ENCODE measurements at regions not wholly inside any gene's neighbourhood (a gene's known extent, or its start where the extent isn't known, plus 50 kb on each side); places are given as distances from the start of the nearest gene placed in this dataset.

- H3K36me3 ChIP-seq (ENCODE audit: insufficient read depth, low read length) = no peaks in the 10 kb centered on the region
- no peak for ATAC-seq (ENCODE audit: poor library complexity)
Measured at GRCh38 chr4:11929080-11929479, 500.4 kb upstream of the HS3ST1 start.

GRCh38 chr4:11919316-11919715 lies 490.6 kb upstream of the HS3ST1 start:
- Mint-ChIP-seq H3K4me3 (no peak overlapping the region), H3K27ac (no peak overlapping the region), H3K9me3 (no peaks in the 10 kb centered on the region), H3K27me3 (no peaks in the 10 kb centered on the region), H3K36me3 (ENCODE audit: low read depth) (no peaks in the 10 kb centered on the region), H3K4me1 (ENCODE audit: low read depth) (no peaks in the 10 kb centered on the region)
- no peak overlapping the region for H3K4me3 ChIP-seq (ENCODE audit: low read length)
- intact Hi-C loops (cut with DNase I, micrococcal nuclease) = no loop called here
- H3K27me3 ChIP-seq (ENCODE audit: control insufficient read depth in 1 of 2, insufficient read depth in 2 of 2, low read length in 2 of 2) = no peaks in the 10 kb centered on the region
- no peak overlapping the region for H3K27ac ChIP-seq (ENCODE audit: low read depth in 1 of 2, low read length in 2 of 2)
- no peak for DNase-seq
- ATAC-seq (ENCODE audit: poor library complexity) = no peak
- CTCF ChIA-PET = no interaction called here
- H3K36me3 ChIP-seq (ENCODE audit: insufficient read depth, low read length) = no peaks in the 10 kb centered on the region
- POLR2A ChIA-PET = no interaction called here
- peaks cover 0 to 8% of the 10 kb centered on the region in 2 experiments for H3K9me3 ChIP-seq (ENCODE audit: control insufficient read depth in 1 of 2, insufficient read depth in 1 of 2, low read length in 2 of 2)
- H3K4me1 ChIP-seq (ENCODE audit: insufficient read depth, low read length) = no peaks in the 10 kb centered on the region
- no peak for TF ChIP-seq CTCF (IDR thresholded peaks at IDR 0.05)

More at GRCh38 chr4:11929080-11929479, 500.4 kb upstream of the HS3ST1 start:
- Mint-ChIP-seq H3K4me3 (no peak overlapping the region), H3K27me3 (no peaks in the 10 kb centered on the region), H3K27ac (no peak overlapping the region), H3K36me3 (ENCODE audit: low read depth) (no peaks in the 10 kb centered on the region), H3K9me3 (peaks cover 8% of the 10 kb centered on the region), H3K4me1 (ENCODE audit: low read depth) (no peaks in the 10 kb centered on the region)
- Histone ChIP-seq H3K4me1 (ENCODE audit: insufficient read depth, low read length) (no peaks in the 10 kb centered on the region), H3K27me3 (ENCODE audit: control insufficient read depth in 1 of 2, insufficient read depth in 2 of 2, low read length in 2 of 2) (no peaks in the 10 kb centered on the region), H3K4me3 (ENCODE audit: low read length) (no peak overlapping the region), H3K27ac (ENCODE audit: low read depth in 1 of 2, low read length in 2 of 2) (no peak overlapping the region), H3K9me3 (ENCODE audit: control insufficient read depth in 1 of 2, insufficient read depth in 1 of 2, low read length in 2 of 2) (no peaks in the 10 kb centered on the region)
- no peak for TF ChIP-seq CTCF (IDR thresholded peaks at IDR 0.05)
- ChIA-PET POLR2A (no interaction called here), CTCF (no interaction called here)
- intact Hi-C loops (cut with DNase I, micrococcal nuclease) = no loop called here
- DNase-seq = no peak

GRCh38 chr4:11914406-11914805 lies 485.7 kb upstream of the HS3ST1 start:
- no peak overlapping the region for H3K4me3 ChIP-seq (ENCODE audit: low read length)

More at GRCh38 chr4:11914406-11914805, 485.7 kb upstream of the HS3ST1 start:
- Mint-ChIP-seq H3K4me1 (ENCODE audit: low read depth) (no peaks in the 10 kb centered on the region), H3K27me3 (no peaks in the 10 kb centered on the region), H3K36me3 (ENCODE audit: low read depth) (no peaks in the 10 kb centered on the region), H3K27ac (no peak overlapping the region), H3K9me3 (no peaks in the 10 kb centered on the region), H3K4me3 (no peak overlapping the region)
- ChIA-PET CTCF (no interaction called here), POLR2A (no interaction called here)
- no peaks in the 10 kb centered on the region for H3K4me1 ChIP-seq (ENCODE audit: insufficient read depth, low read length)
- peaks cover 0 to 3% of the 10 kb centered on the region in 2 experiments for H3K9me3 ChIP-seq (ENCODE audit: control insufficient read depth in 1 of 2, insufficient read depth in 1 of 2, low read length in 2 of 2)
- H3K27me3 ChIP-seq (ENCODE audit: control insufficient read depth in 1 of 2, insufficient read depth in 2 of 2, low read length in 2 of 2) = no peaks in the 10 kb centered on the region
- no peak for ATAC-seq (ENCODE audit: poor library complexity)
- TF ChIP-seq CTCF (IDR thresholded peaks at IDR 0.05) = no peak
- no peak overlapping the region for H3K27ac ChIP-seq (ENCODE audit: low read depth in 1 of 2, low read length in 2 of 2)
- intact Hi-C loops (cut with DNase I, micrococcal nuclease) = no loop called here
- no peaks in the 10 kb centered on the region for H3K36me3 ChIP-seq (ENCODE audit: insufficient read depth, low read length)
- DNase-seq = no peak
